Karpas-422 (cell line): ENCODE measurements at regions not wholly inside any gene's neighbourhood (a gene's known extent, or its start where the extent isn't known, plus 50 kb on each side); places are given as distances from the start of the nearest gene placed in this dataset.

ENCODE experiments used
- DNase-seq: peaks from one replicate; pipeline ENCODE4 v3.0.0-alpha.2; 2015
- H2AFZ ChIP-seq: fragments of 200-600 bp; sonication (generic); 2 replicates; pipeline ENCODE4 v1.6.1; 2014; ENCODE audit warnings: antibody characterized with exemption, low read length, mixed read lengths
- H3K27ac ChIP-seq: fragments of 200-600 bp; sonication (generic); 2 replicates; pipeline ENCODE4 v1.5.1; 2014; ENCODE audit warnings: mild to moderate bottlenecking, low read length, moderate library complexity
- H3K27me3 ChIP-seq: fragments of 200-600 bp; sonication (generic); 2 replicates; pipeline ENCODE4 v1.6.1; 2014; ENCODE audit warnings: low read length, mixed read lengths
- H3K36me3 ChIP-seq: fragments of 200-600 bp; sonication (generic); 2 replicates; pipeline ENCODE4 v1.6.1; 2014; ENCODE audit warnings: low read length, mixed read lengths; ENCODE audit not compliant: insufficient read depth
- H3K4me1 ChIP-seq: fragments of 200-600 bp; sonication (generic); 2 replicates; pipeline ENCODE4 v1.6.1; 2014; ENCODE audit warnings: mild to moderate bottlenecking, low read length, mixed read lengths
- H3K4me2 ChIP-seq: fragments of 200-600 bp; sonication (generic); 2 replicates; pipeline ENCODE4 v1.6.1; 2014; ENCODE audit warnings: low read length, low read depth, mild to moderate bottlenecking; ENCODE audit not compliant: poor library complexity, severe bottlenecking
- H3K4me3 ChIP-seq: fragments of 200-600 bp; sonication (generic); 2 replicates; pipeline ENCODE4 v1.5.1; 2014; ENCODE audit warnings: mild to moderate bottlenecking, antibody characterized with exemption, low read length, mixed read lengths
- H3K79me2 ChIP-seq: fragments of 200-600 bp; sonication (generic); 2 replicates; pipeline ENCODE4 v1.6.1; 2014; ENCODE audit warnings: mild to moderate bottlenecking, low read length, mixed read lengths
- H3K9ac ChIP-seq: fragments of 200-600 bp; sonication (generic); 2 replicates; pipeline ENCODE4 v1.6.0; 2014; ENCODE audit warnings: low read length
- H3K9me2 ChIP-seq: fragments of 200-600 bp; sonication (generic), shearing (Covaris generic); replicated peaks from 2 replicates; pipeline ENCODE4 v1.6.0; 2014; ENCODE audit warnings: mild to moderate bottlenecking, low read length, moderate library complexity; ENCODE audit not compliant: insufficient read depth
- H3K9me3 ChIP-seq: fragments of 300-700, 200-600 bp; sonication (generic); 2 replicates; pipeline ENCODE4 v1.6.1; 2014; ENCODE audit warnings: low read length, mixed read lengths
- H4K20me1 ChIP-seq: fragments of 200-600 bp; sonication (generic); 2 replicates; pipeline ENCODE4 v1.6.1; 2014; ENCODE audit warnings: mild to moderate bottlenecking, antibody characterized with exemption, low read length, low read depth; ENCODE audit not compliant: insufficient read depth

DNA sequence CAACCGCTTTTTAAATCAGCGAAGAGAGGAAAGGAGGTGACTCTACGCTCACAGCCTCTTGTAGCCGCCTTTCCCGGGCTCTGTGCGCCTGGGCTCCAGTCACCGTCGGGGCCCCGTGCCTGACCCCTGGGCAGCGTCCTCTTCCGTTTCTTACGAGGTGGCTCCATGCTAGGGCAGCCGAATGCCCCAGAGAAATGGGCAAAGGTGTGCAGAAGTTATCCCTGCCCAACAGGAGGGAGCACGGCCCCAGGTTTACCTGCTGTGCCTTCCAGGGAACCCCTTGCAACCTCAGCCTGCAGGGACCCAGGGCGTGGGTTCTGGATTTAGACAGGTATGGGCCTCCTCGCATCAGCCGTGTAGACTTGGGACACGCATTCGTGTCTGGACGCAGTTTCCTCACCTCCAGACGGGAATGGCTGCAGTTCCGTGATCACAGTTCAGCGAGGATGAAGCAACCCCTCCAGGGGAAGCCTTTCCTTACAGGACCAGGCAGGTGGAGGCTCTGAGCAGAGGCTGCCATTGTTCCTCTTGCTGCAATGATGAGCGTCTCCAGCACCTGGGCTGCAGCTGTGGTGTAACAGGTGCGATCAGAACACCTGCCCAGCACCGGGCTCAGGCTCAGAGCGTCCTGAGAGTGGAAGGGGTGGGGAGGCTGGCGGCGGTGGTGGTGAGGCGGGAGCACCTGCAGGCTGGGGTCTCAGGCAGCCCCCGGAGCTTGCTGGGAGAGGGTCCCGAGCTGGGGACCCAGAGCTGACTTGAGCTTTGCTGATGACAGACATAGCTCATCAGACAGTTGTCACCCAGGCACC, 81.3 kb upstream of the BHLHE23 start:
- DNase-seq: no peak
- no peak overlapping the region for H3K9ac ChIP-seq
- H3K4me1 ChIP-seq: no peaks in the 10 kb centered on the region
- H3K9me2 ChIP-seq: no peaks in the 10 kb centered on the region
- H3K4me2 ChIP-seq: no peak overlapping the region
- H3K27me3 ChIP-seq: no peaks in the 10 kb centered on the region
- no peaks in the 10 kb centered on the region for H3K9me3 ChIP-seq
- no peaks in the 10 kb centered on the region; the same call in 1 of the 2 replicates for H4K20me1 ChIP-seq
- H3K27ac ChIP-seq: no peak overlapping the region
- H3K79me2 ChIP-seq: no peaks in the 10 kb centered on the region
- no peak overlapping the region for H2AFZ ChIP-seq
- no peaks in the 10 kb centered on the region for H3K36me3 ChIP-seq
- no peak overlapping the region for H3K4me3 ChIP-seq

DNA sequence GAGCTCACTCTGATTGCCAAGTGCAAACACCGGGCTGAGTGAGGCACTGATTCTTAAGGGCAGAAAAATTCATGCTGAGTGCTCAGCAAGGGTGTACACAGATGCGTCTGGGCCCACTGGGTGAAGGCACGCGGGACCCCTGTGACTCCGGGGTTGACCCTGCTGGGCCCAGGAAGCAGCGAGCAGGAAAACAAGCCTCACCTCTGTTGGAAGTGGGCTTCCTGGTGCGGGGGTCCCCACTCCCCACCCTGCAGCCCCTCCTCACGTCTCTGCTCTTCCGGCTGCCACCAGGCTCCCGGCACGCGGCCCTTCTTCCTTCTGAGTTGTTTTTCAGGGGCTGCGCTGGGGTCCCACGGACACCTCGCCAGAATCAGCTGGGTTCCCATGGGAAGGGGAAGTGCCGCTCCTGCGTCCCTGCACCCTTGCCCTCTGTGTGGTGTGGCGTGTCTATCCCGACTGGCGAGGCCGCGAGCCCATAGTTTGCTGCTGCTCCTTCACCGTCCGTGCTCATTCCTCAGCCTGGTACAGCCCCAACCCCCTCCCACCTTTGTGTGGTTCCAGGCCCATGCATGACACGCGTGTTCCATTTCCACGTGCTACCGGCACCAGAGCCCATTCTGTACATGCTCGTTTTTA, 80.6 kb upstream of the BHLHE23 start:
- Histone ChIP-seq H3K4me1 (no peaks in the 10 kb centered on the region), H3K9me2 (no peaks in the 10 kb centered on the region), H3K79me2 (no peaks in the 10 kb centered on the region), H3K9ac (no peak overlapping the region), H3K9me3 (no peaks in the 10 kb centered on the region), H3K36me3 (no peaks in the 10 kb centered on the region), H3K4me3 (no peak overlapping the region), H3K27ac (no peak overlapping the region), H2AFZ (no peak overlapping the region), H3K4me2 (no peak overlapping the region), H3K27me3 (no peaks in the 10 kb centered on the region), H4K20me1 (no peaks in the 10 kb centered on the region; the same call in 1 of the 2 replicates)
- no peak for DNase-seq

DNA sequence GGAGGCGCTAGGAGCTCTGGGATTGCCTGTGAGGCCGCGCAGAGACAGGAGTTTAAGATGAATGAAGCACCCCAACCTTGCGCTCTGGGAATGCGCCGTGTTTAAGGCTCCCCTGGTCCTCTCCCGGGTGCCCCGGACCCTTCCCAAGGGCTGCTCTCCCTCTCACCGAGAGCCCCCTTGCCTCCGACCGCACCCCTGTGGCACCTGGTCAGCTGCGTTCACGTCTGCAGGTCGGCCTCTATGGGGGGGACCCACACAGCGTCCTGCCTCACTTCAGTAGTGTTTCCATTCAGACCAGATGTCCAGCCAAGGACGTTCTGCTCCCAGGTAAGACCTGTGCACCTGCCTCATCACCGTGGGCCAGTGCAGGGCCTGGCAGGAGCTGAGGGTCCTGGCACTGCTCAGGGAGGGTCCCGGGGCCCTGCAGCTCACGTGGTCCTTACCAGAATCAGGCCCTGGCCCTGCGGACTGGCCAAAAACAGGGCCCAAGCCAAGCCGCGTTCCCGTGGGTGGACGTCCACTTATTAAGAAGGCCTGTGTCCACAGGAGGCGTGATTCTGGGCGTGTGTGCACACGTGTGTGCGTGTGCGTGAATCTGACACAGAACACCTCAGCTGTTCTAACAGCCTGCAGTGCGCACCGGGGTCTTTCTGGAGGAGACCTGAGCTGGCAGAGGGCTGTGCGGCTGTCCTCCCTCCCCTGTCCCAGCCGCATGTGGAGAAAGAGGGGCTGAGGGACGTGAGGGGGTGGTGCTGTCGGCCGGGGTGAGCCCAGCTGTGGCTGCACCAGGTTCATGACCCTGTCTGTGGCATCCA, 79.9 kb upstream of the BHLHE23 start:
- H3K27me3 ChIP-seq: no peaks in the 10 kb centered on the region

DNA sequence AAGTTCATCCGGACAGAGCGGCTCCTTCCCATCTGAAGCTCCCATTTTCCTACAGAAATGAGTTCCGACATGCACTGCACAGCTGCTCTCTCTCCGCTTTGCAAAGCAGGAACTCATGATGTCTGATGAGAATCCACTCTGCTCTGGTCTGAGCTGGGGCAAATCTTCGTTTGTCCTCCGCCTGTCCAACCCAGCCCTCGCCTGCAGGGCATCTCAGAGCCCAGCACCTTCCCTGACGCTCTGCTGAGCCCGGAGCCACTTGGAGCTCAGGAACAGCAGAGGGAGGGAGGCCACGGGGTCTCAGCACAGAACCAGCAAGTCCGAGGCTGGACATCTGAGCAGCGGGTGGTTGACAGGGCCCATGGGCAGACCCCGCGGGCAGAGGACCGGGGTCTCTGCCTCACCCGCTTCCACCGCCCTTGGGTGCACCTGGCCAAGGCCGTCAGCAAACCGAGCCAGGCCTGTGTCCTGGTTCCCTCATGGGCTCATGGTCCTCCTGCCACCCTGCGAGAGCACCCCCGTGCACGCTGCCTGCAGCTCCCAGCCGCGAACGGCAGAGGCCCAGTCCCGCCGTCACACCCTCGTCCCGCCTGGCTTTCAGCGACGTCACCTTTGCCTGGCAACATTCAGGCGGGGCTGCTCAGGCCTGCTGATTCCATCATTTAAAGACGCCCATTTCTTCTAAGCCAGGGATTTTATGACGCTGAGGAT, 78.5 kb upstream of the BHLHE23 start:
- Histone ChIP-seq H3K27ac (no peak overlapping the region), H3K36me3 (no peaks in the 10 kb centered on the region), H3K9me2 (no peaks in the 10 kb centered on the region), H2AFZ (no peak overlapping the region), H3K9ac (no peak overlapping the region), H3K79me2 (no peaks in the 10 kb centered on the region), H3K4me2 (no peak overlapping the region), H3K4me1 (no peaks in the 10 kb centered on the region), H3K4me3 (no peak overlapping the region), H4K20me1 (no peaks in the 10 kb centered on the region; the same call in 1 of the 2 replicates), H3K9me3 (no peaks in the 10 kb centered on the region), H3K27me3 (no peaks in the 10 kb centered on the region)
- no peak for DNase-seq

More for the DNA sequence above, 79.9 kb upstream of the BHLHE23 start:
- Histone ChIP-seq H3K9ac (no peak overlapping the region), H4K20me1 (no peaks in the 10 kb centered on the region; the same call in 1 of the 2 replicates), H3K4me2 (no peak overlapping the region), H3K9me2 (no peaks in the 10 kb centered on the region), H3K4me3 (no peak overlapping the region), H3K79me2 (no peaks in the 10 kb centered on the region), H3K4me1 (no peaks in the 10 kb centered on the region), H3K36me3 (no peaks in the 10 kb centered on the region), H3K27ac (no peak overlapping the region), H2AFZ (no peak overlapping the region), H3K9me3 (no peaks in the 10 kb centered on the region)
- no peak for DNase-seq

DNA sequence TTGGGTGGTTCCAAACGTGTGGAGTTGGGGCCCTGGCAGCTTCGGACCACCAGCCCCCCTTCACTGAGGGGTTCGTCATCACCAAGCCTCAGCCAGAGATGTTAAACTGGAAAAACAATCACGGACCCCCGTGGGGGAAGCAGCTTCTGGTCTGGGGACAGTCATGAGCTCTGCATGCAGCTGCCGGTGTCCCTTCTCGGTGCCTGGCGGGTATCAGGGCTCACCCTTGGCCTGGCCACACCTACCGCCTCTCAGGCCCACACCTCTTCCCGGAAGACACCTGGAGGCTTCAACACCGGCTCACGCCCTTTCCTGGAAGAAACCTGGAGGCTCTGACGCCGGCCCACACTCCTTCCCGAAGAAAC, 77.8 kb upstream of the BHLHE23 start:
- no peak overlapping the region for H3K27ac ChIP-seq
- H4K20me1 ChIP-seq: no peaks in the 10 kb centered on the region; the same call in 1 of the 2 replicates
- DNase-seq: no peak
- no peaks in the 10 kb centered on the region for H3K36me3 ChIP-seq
- no peaks in the 10 kb centered on the region for H3K9me3 ChIP-seq
- H3K9me2 ChIP-seq: no peaks in the 10 kb centered on the region
- H2AFZ ChIP-seq: no peak overlapping the region
- H3K4me3 ChIP-seq: no peak overlapping the region
- H3K4me2 ChIP-seq: no peak overlapping the region
- H3K79me2 ChIP-seq: no peaks in the 10 kb centered on the region
- H3K9ac ChIP-seq: no peak overlapping the region
- H3K4me1 ChIP-seq: no peaks in the 10 kb centered on the region
- no peaks in the 10 kb centered on the region for H3K27me3 ChIP-seq

DNA sequence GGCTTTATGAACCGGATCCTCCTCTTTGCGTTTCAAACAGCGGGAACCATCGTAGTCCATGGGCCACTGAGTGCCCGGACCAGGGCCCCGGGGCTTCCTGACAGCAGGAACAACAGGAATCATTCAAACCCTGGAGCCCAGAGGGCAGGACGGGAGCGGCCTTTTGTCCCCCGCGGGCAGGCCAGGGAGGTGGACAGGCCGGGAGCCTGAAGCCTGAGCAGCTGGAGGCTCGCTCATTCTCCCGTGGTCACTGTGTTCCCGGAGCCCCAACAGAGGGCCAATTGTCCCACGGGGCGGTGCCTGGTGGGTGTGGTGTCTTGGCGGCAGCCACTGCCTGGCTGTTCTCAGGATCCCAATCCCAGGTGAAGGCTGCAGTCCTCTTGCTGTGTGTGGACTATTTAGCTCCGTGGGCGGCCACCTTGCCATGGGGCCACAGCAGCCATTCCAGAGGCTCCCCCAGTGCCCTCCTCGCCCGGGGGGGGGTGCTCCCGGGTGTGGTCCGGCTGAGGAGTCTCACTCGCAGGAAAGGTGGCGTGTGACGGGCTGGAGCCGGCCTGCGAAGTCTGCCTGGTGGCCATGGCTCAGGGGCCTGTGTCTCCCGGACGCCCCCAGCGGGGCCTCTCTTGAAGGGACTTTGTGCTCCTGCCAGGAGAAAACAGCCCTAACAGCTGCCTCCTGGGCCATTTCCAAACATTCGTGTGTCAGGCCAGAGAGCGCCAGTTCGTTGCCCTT, 77.2 kb upstream of the BHLHE23 start:
- no peaks in the 10 kb centered on the region for H3K9me2 ChIP-seq
- no peak overlapping the region for H3K27ac ChIP-seq
- H3K9me3 ChIP-seq: no peaks in the 10 kb centered on the region
- H3K4me2 ChIP-seq: no peak overlapping the region
- no peak overlapping the region for H3K9ac ChIP-seq
- H4K20me1 ChIP-seq: no peaks in the 10 kb centered on the region; the same call in 1 of the 2 replicates
- no peaks in the 10 kb centered on the region for H3K79me2 ChIP-seq
- no peaks in the 10 kb centered on the region for H3K4me1 ChIP-seq
- H3K27me3 ChIP-seq: no peaks in the 10 kb centered on the region
- H3K4me3 ChIP-seq: no peak overlapping the region
- H2AFZ ChIP-seq: no peak overlapping the region
- no peaks in the 10 kb centered on the region for H3K36me3 ChIP-seq
- DNase-seq: no peak

DNA sequence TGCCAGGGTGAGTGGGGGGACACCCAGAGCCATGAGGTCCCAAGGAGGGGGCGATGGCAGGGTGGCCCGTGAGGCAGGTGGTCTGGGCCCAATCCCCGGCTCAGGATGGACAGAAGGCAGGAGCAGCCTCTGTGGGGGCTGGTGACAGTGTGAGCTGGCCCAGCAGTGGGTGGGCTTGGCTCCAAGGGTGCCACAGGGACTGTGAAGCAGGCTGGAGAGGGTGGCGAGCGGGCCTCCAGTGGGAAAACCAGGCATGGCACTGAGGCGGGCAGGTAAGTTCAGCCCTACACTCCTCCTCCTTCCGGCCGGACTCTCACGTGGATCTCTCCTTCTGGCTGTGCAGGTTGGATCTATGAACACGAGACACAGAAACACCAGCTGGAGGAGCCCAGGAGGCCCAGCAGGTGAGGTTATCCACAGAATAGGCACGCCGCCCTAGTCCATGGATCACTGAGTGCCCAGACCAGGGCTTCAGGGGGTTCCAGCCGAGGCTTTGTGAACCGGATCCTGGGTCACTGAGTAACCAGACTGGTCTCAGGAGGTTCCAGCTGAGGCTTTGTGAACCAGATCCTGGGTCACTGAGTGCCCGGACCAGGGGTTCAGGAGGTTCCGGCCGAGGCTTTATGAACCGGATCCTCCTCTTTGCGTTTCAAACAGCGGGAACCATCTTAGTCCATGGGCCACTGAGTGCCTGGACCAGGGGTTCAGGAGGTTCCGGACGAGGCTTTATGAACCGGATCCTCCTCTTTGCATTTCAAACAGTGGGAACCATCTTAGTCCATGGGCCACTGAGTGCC, 76.4 kb upstream of the BHLHE23 start:
- Histone ChIP-seq H2AFZ (no peak overlapping the region), H3K4me3 (no peak overlapping the region), H3K9ac (no peak overlapping the region), H3K36me3 (no peaks in the 10 kb centered on the region), H4K20me1 (no peaks in the 10 kb centered on the region; the same call in 1 of the 2 replicates), H3K9me2 (no peaks in the 10 kb centered on the region), H3K9me3 (no peaks in the 10 kb centered on the region; the same call in 1 of the 2 replicates), H3K27ac (no peak overlapping the region), H3K4me1 (no peaks in the 10 kb centered on the region), H3K79me2 (no peaks in the 10 kb centered on the region), H3K4me2 (no peak overlapping the region), H3K27me3 (no peaks in the 10 kb centered on the region)
- no peak for DNase-seq
